Stimulated activated CD8-positive, alpha-beta memory T cell treated with anti-CD3 and anti-CD28 coated beads, Interleukin-2, amount 100 ng/mL, for 48 hours (primary cell): ENCODE measurements at regions not wholly inside any gene's neighbourhood (a gene's known extent, or its start where the extent isn't known, plus 50 kb on each side); places are given as distances from the start of the nearest gene placed in this dataset.
"Not testable (repeated sequence)": the region's sequence is repeated elsewhere in the genome, so short reads cannot be mapped to it uniquely, and the experiment has no call there.

Source experiments
- DNase-seq, 2 donors: peaks; one replicate each; pipeline ENCODE4 v3.0.0-alpha.2; 2020; ENCODE audit warnings: low read depth in 2 of 2

DNA sequence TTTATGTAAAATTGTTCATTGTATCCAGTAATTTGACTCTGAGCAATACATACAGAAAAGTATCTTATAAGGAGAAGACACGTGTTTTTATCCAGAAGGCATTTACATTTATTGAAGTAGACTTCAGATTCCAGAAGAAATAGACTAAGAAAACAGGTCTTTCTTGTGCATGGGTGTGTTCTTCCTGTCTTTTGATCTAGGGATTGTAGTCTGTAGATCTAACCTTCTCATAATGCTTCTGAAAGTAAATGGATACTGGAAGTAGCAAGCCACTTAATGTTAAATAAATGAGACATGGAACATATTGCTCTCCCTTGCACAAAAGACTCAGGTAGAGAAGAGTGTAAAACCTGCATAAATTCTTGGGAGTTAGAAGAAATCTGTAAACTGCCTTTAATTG lies 853.2 kb upstream of the B3GALT2 start:
- DNase-seq, result no peak

- DNase-seq, result no peak
Measured at GRCh38 chr1:194033646-194034045, 847.2 kb upstream of the B3GALT2 start.

DNA sequence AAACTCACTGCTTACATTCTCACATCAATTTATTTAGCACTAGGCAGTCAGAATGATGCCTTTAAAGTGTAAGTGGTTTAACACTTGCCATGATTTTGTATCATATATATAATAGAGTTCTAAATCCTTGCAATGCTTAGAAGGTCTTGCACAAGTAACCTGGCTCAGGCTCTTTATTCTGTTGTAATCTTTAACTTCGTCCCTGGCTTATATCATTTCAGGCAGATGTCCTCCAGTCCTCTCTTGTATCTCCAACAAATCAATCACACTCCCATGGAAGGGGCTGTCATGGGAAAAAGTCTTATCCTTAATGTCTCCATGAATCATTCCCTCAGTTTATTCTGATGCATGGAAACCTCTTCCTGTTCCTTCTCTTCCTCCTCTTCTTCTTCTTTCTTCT lies 841.6 kb upstream of the B3GALT2 start:
- DNase-seq, result no peak

- no peak for DNase-seq
Measured at GRCh38 chr1:194026422-194026821, 840.0 kb upstream of the B3GALT2 start.

DNA sequence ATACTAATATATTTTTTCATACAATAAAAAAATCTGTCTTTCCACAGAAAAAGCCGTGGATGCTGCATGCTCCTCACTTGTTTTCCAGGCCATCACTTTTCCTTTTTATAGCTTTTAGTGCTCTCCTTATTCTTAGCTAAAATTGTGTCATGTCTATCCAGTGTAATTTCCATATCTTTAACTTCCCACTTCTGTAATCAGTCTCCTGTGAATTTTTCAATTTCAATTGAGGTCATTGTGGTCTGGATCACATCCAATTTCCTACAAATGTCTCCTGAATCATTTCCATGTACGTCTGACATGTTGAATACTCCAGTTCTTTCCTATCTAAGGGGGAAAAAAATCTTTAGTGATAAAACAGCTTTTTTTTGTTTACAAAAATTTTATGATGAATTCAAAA lies 838.2 kb upstream of the B3GALT2 start:
- DNase-seq, result no peak

- DNase-seq, result no peak
Measured at GRCh38 chr1:194014014-194014413, 827.6 kb upstream of the B3GALT2 start.

- no peak for DNase-seq
Measured at GRCh38 chr1:194013561-194013960, 827.1 kb upstream of the B3GALT2 start.

DNA sequence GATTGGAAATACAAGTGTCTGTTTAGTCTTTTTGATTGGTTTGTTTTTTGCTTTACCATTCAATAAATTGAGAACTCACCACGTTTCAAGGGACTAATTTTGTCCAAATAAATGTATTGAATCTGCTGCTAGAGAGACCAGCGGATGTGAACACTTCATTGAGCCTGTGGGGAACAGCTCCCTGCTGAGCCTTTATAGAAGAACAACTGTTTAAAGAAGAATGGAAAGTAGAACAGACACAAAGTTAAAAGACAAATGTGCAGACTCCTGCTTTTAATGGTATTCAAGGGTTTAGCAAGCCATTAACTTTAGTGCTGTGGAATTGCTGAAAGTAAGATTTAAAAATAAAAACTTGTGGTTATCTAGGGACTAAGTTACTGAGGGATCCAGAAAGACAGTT lies 817.7 kb upstream of the B3GALT2 start:
- DNase-seq, result no peak

DNA sequence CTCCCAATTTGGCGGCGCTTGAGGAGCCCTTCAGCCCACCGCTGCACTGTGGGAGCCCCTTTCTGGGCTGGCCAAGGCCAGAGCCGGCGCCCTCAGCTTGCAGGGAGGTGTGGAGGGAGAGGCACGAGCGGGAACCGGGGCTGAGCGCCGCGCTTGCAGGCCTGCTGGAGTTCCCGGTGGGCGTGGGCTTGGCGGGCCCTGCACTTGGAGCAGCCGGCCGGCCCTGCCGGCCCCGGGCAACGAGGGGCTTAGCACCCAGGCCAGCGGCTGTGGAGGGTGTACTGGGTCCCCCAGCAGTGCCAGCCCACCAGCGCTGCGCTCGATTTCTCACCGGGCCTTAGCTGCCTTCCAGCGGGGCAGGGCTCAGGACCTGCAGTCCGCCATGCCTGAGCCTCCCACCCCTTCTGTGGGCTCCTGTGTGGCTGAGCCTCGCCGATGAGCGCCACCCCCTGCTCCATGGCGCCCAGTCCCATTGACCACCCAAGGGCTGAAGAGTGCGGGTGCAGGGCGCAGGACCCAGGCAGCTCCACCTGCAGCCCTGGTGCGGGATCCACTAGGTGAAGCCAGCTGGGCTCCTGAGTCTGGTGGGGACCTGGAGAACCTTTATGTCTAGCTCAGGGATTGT lies 815.4 kb upstream of the B3GALT2 start:
- DNase-seq, result not testable (repeated sequence)

GRCh38 chr1:193988885-193989284 lies 802.5 kb upstream of the B3GALT2 start:
- no peak for DNase-seq

- DNase-seq, result no peak
Measured at GRCh38 chr1:193979219-193979618, 792.8 kb upstream of the B3GALT2 start.

GRCh38 chr1:193974286-193974798 lies 787.9 kb upstream of the B3GALT2 start:
- DNase-seq, result no peak

DNA sequence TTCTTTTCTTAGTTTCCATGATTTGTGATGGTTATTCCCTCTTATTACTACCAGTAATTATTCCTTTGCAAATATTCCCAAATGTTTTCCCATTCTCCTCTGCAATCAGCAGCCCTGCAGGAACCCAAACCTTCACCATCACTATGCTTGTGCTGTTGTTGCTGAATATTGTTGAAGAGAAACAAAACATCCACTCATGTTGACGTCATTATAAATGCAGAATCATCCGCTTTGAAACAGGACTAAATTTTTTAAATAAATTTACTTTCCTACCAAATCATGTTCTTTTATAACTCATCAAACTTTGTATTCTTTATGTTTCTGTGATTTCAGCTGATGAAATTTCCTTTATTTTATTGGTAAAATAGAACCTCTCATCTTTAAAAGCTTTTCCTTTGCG lies 787.0 kb upstream of the B3GALT2 start:
- no peak for DNase-seq

GRCh38 chr1:193971595-193971994 lies 785.2 kb upstream of the B3GALT2 start:
- DNase-seq, result no peak

GRCh38 chr1:193960499-193960898 lies 774.1 kb upstream of the B3GALT2 start:
- no peak for DNase-seq

- no peak for DNase-seq
Measured at GRCh38 chr1:193960040-193960439, 773.6 kb upstream of the B3GALT2 start.

DNA sequence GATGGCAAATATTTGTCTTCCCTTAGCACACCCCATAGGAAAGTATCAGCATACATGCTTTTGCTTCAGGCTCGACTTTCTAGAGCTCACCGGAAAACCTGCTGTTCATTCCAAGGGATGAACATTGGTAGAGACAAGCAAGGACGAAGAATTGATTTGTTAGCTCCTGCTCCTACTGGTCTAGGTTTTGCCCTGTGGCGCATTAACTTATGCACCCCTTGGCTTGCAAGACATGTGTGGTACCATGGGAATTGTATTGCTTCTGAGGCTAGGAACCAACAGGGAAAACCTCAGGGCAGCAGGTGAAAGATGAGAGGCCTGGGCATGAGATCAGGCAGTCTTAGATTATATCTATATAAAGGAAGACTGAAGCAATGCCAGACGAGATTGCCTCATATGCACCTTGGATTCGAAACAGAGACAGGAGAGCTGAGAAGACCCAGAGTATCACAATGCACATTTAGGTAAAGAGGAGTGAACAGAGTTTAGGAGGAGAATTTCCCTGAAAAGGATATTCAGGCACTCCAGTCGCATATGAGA lies 771.2 kb upstream of the B3GALT2 start:
- DNase-seq, result no peak

GRCh38 chr1:193952778-193953374 lies 766.5 kb upstream of the B3GALT2 start:
- no peak for DNase-seq

GRCh38 chr1:193951984-193952383 lies 765.6 kb upstream of the B3GALT2 start:
- no peak for DNase-seq

GRCh38 chr1:193944454-193944853 lies 758.0 kb upstream of the B3GALT2 start:
- no peak for DNase-seq

GRCh38 chr1:193940176-193940575 lies 753.8 kb upstream of the B3GALT2 start:
- DNase-seq, result no peak

DNA sequence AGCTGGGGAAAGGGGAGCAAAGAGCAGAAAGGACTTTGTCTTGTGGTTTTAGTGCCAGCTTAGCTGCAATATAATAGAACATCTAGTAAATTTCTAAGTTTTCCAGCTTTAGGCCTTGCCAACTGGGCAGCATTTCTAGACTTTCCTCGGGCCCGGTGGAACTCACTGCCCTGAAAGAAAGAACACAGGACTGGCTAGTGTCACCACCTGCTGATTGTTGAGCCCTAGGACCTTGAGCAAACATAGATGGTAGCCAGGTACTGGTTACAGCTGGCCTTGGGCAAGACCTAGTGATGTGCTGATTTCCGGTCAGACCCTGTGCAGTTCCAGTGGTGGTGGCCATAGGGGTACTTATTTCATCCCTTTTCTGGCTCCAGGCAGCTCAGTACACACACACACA lies 753.2 kb upstream of the B3GALT2 start:
- no peak for DNase-seq

DNA sequence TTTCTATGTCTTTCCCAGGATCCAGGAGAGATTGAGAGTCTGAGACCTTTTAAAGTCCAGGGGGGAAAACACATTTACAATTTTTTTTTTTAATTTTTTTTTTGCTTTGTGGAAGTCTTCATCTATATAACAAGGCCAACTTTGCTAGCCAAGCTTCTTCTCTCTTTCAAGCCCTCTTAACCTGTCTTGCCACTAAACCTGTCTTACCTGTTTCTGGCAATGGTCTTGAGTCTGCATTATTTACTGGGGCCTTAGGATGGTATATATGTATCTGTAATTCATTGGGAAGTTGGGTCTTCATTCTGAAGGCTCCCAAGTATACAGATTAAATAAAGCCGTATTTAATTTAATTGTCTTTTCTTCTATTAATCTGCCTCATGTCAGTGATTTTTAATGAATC lies 750.9 kb upstream of the B3GALT2 start:
- no peak for DNase-seq
